ENCODE measurements at regions not wholly inside any gene's neighbourhood (a gene's known extent, or its start where the extent isn't known, plus 50 kb on each side); places are given as distances from the start of the nearest gene placed in this dataset.

DNA sequence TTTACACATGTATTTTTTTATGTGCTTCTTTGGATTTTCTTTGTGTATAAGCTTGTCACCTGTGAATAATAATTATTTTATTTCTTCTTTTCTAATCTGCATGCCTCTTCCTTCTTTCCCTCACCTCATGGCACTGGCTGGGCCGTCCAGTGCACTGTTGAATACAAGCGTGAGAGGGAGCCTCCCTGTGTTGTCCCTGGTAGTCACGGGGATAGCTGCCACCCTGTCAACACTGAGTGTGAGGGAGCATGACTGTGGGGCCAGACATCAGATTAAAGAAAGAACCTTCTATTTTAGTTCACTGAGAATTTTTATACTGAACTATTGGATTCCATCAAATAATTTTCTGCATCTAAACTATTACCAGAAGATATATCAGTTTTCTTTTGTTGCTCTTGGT is 187.9 kb downstream of the CDC14C start:
- no peak overlapping the region for H3K4me3 ChIP-seq (replicated peaks in 1 of 3; ENCODE audit: low read depth in 2 of 3, low read length in 3 of 3)
- TF ChIP-seq, protein P1, sequence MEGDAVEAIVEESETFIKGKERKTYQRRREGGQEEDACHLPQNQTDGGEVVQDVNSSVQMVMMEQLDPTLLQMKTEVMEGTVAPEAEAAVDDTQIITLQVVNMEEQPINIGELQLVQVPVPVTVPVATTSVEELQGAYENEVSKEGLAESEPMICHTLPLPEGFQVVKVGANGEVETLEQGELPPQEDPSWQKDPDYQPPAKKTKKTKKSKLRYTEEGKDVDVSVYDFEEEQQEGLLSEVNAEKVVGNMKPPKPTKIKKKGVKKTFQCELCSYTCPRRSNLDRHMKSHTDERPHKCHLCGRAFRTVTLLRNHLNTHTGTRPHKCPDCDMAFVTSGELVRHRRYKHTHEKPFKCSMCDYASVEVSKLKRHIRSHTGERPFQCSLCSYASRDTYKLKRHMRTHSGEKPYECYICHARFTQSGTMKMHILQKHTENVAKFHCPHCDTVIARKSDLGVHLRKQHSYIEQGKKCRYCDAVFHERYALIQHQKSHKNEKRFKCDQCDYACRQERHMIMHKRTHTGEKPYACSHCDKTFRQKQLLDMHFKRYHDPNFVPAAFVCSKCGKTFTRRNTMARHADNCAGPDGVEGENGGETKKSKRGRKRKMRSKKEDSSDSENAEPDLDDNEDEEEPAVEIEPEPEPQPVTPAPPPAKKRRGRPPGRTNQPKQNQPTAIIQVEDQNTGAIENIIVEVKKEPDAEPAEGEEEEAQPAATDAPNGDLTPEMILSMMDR (IDR thresholded peaks at IDR 0.05), result no peak
- H3K9ac ChIP-seq (ENCODE audit: insufficient read depth, low read length, poor library complexity, severe bottlenecking), result no peak overlapping the region
- no peaks in the 10 kb centered on the region for H3K79me2 ChIP-seq (ENCODE audit: insufficient read depth, low read length)
- H3K4me1 Mint-ChIP-seq, result no peaks in the 10 kb centered on the region
- no peaks in the 10 kb centered on the region for H4K20me1 ChIP-seq (ENCODE audit: insufficient read depth, low read length)
- H3K27ac ChIP-seq (ENCODE audit: low read depth in 1 of 2, low read length in 2 of 2), result no peak overlapping the region
- H3K4me2 ChIP-seq (replicated peaks; ENCODE audit: extremely low read depth, low read length, poor library complexity, severe bottlenecking), result no peak overlapping the region
- no peak overlapping the region for H3K27ac Mint-ChIP-seq
- WGBS (ENCODE audit: insufficient coverage), result no CpG with 5 or more reads among the region's 3 CpGs
- intact Hi-C loops (cut with micrococcal nuclease), result no loop called here
- H3K27me3 ChIP-seq (ENCODE audit: control insufficient read depth in 2 of 2, insufficient read depth in 2 of 2, low read length in 2 of 2), result no peaks in the 10 kb centered on the region
- no peaks in the 10 kb centered on the region for H3K4me1 ChIP-seq (ENCODE audit: control insufficient read depth in 1 of 2, insufficient read depth in 2 of 2, low read length in 2 of 2)
- no peaks in the 10 kb centered on the region for H3K36me3 ChIP-seq (replicated peaks in 1 of 2; ENCODE audit: control insufficient read depth in 1 of 2, insufficient read depth in 2 of 2, low read length in 2 of 2)
- no peak for DNase-seq
- peaks cover 0 to 7% (median 0%) of the 10 kb centered on the region in 7 donors for H3K9me3 Mint-ChIP-seq
- H3K4me3 Mint-ChIP-seq, result no peak overlapping the region
- H3K9me3 ChIP-seq (replicated peaks in 1 of 2; ENCODE audit: control insufficient read depth in 1 of 2, insufficient read depth in 1 of 2, low read length in 2 of 2), result peaks cover 0 to 6% of the 10 kb centered on the region in 2 donors
- H3K27me3 Mint-ChIP-seq (ENCODE audit: low read depth in 3 of 3), result no peaks in the 10 kb centered on the region
- no peak overlapping the region for H2AFZ ChIP-seq (ENCODE audit: insufficient read depth, low read depth, low read length, poor library complexity, severe bottlenecking)
- H3K36me3 Mint-ChIP-seq, result no peaks in the 10 kb centered on the region

DNA sequence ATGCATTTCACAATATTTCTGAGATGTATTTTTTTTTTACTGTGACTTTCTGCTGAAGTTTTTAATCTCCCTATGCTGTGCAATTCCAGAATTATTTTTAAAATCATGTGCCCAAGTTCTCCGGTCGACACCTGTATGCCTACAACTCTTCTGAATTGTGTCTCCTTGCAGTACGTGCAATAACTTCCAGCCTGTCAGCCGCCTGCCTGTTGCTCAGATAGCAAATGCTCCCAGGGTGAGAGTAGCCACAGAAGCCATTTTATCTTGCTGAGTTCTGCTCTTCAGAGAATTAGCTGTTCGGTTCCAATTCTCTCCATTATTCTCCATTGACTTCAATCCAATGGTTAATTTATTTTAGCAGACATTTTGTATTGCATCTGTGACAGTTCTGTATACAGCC is 188.3 kb downstream of the CDC14C start:
- no peaks in the 10 kb centered on the region for H3K4me1 Mint-ChIP-seq
- Histone ChIP-seq H3K27me3 (ENCODE audit: control insufficient read depth in 2 of 2, insufficient read depth in 2 of 2, low read length in 2 of 2) (no peaks in the 10 kb centered on the region), H3K9ac (ENCODE audit: insufficient read depth, low read length, poor library complexity, severe bottlenecking) (no peak overlapping the region), H3K79me2 (ENCODE audit: insufficient read depth, low read length) (no peaks in the 10 kb centered on the region), H3K27ac (ENCODE audit: low read depth in 1 of 2, low read length in 2 of 2) (no peak overlapping the region), H2AFZ (ENCODE audit: insufficient read depth, low read depth, low read length, poor library complexity, severe bottlenecking) (no peak overlapping the region), H4K20me1 (ENCODE audit: insufficient read depth, low read length) (no peaks in the 10 kb centered on the region), H3K4me3 (replicated peaks in 1 of 3; ENCODE audit: low read depth in 2 of 3, low read length in 3 of 3) (no peak overlapping the region), H3K4me2 (replicated peaks; ENCODE audit: extremely low read depth, low read length, poor library complexity, severe bottlenecking) (no peak overlapping the region), H3K9me3 (replicated peaks in 1 of 2; ENCODE audit: control insufficient read depth in 1 of 2, insufficient read depth in 1 of 2, low read length in 2 of 2) (peaks cover 0 to 3% of the 10 kb centered on the region in 2 donors), H3K36me3 (replicated peaks in 1 of 2; ENCODE audit: control insufficient read depth in 1 of 2, insufficient read depth in 2 of 2, low read length in 2 of 2) (no peaks in the 10 kb centered on the region), H3K4me1 (ENCODE audit: control insufficient read depth in 1 of 2, insufficient read depth in 2 of 2, low read length in 2 of 2) (no peaks in the 10 kb centered on the region)
- intact Hi-C loops (cut with micrococcal nuclease), result no loop called here
- H3K27me3 Mint-ChIP-seq (ENCODE audit: low read depth in 3 of 3), result no peaks in the 10 kb centered on the region
- peaks cover 0 to 8% (median 0%) of the 10 kb centered on the region in 7 donors for H3K9me3 Mint-ChIP-seq
- no peaks in the 10 kb centered on the region for H3K36me3 Mint-ChIP-seq
- H3K4me3 Mint-ChIP-seq, result no peak overlapping the region
- TF ChIP-seq, protein P1 (IDR thresholded peaks at IDR 0.05), result no peak
- no peak overlapping the region for H3K27ac Mint-ChIP-seq
- 95% methylated on average over 4 of the region's 5 CpGs for WGBS (ENCODE audit: insufficient coverage)
- DNase-seq, result no peak
